Stimulated activated CD8-positive, alpha-beta memory T cell treated with anti-CD3 and anti-CD28 coated beads, Interleukin-7, amount 100 ng/mL, for 48 hours (primary cell): ENCODE measurements at regions not wholly inside any gene's neighbourhood (a gene's known extent, or its start where the extent isn't known, plus 50 kb on each side); places are given as distances from the start of the nearest gene placed in this dataset.
"Not testable (repeated sequence)": the region's sequence is repeated elsewhere in the genome, so short reads cannot be mapped to it uniquely, and the experiment has no call there.

Experiments
- DNase-seq, 2 donors: peaks; one replicate each; pipeline ENCODE4 v3.0.0-alpha.2; 2020; ENCODE audit warnings: low read depth in 1 of 2; ENCODE audit errors: extremely low read depth in 1 of 2

DNA sequence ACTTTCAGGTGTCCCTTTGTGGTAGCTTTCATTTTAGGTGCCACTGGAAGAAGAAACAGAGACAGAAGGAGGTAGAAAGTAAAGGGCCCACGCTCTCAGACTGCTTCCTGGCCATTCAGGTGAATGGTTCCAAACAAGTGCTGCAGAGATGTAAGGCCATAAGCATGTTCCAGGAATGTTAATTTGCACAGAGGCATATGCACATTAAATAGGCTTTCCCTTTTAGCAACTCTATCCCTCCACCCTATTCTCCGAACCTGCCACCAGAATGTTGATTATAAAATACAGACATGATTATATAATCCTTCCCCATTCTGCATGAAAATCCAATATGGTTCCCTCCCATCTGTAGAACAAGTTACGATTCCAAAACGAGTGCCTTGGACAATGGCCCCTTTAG lies 297.2 kb downstream of the C6orf118 start:
- DNase-seq = no peak

- DNase-seq = no peak
Observed at GRCh38 chr6:165010556-165011535, 298.6 kb downstream of the C6orf118 start.

- DNase-seq = no peak
Observed at GRCh38 chr6:165008971-165009370, 300.4 kb downstream of the C6orf118 start.

DNA sequence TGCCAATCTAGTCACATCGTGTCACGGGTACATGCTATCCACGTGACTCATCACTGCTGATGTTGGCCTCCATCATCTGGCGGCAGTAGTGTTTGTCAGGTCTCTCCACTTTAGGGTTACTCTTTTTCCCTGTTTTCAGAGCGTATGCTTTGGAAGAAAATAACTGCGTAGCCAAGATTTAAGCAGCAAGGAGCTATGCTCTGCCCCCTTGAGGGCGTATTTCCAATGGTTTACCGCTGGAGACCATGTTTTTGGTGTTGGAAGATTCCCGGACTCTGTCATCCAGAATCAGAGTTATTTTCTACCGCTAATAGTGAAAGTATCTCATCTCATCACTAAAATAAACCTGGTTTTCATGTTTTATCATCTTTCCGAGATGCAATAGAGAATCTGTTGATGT lies 306.5 kb downstream of the C6orf118 start:
- no peak for DNase-seq

GRCh38 chr6:165002358-165002757 lies 307.0 kb downstream of the C6orf118 start:
- no peak for DNase-seq

GRCh38 chr6:165001502-165002157 lies 307.8 kb downstream of the C6orf118 start:
- no peak for DNase-seq

- no peak for DNase-seq
Observed at GRCh38 chr6:164998297-164998696, 311.1 kb downstream of the C6orf118 start.

DNA sequence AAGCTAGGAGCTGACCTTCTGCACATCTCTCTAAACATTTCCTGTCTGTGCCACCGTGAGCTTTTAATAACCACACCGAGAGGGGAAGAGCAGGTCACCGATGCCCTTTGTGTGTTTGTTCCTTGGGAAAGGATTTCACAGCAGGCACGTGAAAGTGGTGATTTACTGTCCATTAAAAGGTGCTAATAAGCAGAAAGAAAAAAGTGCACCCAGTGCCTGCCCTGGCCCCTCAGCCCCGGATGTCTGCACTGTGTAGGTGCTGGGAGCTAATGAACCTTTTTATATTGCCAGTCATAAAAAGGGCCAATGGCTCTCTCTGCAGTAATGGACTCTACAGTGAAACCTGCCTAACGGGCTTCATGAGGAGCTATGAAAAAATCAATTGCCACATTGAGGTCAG lies 312.6 kb downstream of the C6orf118 start:
- no peak for DNase-seq

GRCh38 chr6:164991573-164991972 lies 317.8 kb downstream of the C6orf118 start:
- no peak for DNase-seq

DNA sequence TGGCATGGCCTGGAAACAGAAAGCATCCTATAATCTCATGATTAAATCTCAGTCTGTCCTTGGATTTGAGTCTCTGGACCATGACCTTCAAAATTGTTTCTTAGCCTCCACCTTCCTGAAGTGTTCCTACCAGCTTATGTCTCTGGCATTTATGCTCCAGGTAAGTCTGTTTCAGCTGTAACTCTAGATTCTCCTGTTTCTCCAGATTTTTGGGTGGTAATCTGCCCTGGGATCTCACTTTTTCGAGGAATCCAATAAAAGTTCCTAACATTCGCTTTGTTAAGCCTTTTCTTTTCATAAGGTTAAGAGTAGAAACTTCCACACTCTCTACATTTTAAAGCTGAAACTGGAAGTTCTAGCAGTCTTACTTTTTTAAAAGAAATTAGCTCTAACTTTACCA lies 318.5 kb downstream of the C6orf118 start:
- DNase-seq = no peak

DNA sequence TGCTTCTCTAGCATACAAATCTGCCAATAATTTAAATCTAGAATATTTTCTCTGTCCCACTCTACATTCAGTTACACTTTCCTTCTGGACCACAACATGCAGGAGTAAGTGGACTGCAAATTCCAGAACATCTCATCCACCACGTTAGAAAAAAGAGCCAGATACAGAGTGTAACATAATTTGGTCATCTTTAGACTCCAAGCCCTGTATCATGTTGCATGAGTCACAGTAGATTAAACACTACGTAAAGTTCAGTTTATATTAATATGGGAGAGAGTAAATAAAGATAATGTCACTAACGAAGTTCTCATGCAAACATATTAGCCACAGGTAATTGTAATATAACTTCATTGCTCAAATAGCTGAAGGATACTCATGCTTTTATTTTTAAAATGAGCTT lies 327.0 kb downstream of the C6orf118 start:
- DNase-seq = no peak

DNA sequence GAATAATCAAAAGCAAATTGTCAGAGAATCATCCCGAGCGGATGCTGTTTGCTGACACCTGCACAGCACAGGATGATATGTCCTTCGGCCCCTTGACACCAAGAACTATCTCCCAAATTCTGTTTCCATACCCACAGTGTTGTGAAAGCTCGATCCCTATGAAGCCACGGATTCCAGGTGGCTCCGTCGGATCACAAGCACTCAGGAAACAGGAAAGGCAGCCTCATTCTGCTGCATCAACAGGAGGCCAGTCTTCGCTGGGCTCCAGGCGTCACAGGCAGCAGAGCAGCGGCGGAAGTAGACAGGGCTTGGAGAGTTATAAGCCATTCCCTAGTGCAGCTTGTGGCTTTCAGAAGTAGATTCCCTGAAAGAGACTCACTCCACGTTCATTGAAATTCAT lies 342.3 kb downstream of the C6orf118 start:
- no peak for DNase-seq

DNA sequence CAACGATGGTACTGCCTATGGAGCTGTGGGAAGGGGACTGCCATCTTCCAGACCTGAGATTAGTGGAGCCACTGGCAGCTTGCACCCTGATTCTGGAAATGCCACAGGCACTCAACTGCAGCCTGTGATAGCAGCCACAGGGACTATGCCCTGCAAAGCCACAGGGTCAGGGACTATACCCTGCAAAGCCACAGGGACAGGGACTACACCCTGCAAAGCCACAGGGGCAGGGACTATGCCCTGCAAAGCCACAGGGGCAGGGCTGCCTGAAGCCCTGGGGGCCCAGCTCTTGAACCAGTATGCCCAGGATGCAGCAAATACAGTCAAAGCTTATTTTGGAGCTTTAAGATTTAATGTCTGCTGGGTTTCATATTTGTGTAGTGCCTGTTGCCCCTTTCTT lies 346.6 kb downstream of the C6orf118 start:
- no peak for DNase-seq

- DNase-seq = no peak
Observed at GRCh38 chr6:164947164-164947563, 362.2 kb downstream of the C6orf118 start.

DNA sequence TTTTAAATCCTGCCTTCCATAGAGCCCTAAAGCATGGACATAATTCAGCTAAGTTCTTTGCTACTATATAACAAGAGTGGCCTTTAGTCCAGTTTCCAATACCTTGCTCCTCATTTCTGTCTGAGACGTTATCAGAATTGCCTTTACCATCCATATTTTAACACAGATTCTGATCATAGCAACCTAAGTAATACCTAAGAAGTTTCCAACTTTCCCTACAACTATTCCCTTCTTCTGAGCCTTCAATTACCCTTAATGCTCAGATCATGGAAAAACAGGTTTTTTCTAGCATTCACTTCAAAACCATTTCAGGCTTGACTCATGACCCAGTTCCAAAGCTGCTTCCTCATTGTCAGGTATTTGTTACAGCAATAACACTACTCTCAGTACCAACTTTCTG lies 367.1 kb downstream of the C6orf118 start:
- no peak for DNase-seq

- not testable (repeated sequence) for DNase-seq
Observed at GRCh38 chr6:164933238-164933794, 376.1 kb downstream of the C6orf118 start.

DNA sequence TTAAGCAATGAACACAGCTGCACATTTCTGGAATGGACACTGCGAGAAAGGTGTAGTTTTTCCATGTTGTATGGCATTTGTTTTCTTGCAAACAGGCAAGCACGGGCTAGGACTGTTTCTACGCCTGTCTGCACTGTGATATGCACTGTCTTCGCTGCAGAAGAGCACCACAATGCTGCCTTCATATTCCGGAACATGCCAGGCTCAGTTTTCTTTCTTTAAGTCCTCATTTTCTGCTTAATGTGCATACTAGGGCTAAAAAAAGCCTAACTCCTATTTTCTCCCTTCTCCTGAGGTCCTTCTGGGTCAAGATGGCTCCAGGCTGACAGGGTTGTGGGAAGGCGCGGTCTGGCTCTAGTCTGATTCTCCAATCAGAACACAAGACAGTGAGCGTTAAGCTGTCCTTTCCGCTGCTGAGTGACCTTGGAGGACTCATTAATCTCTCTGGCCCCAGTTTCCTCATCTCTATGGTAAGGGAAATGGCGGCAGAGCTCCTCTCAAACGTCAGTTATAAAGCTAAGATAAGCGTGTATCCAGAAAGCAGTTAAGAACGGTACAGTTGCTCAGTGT lies 379.9 kb downstream of the C6orf118 start:
- no peak for DNase-seq

GRCh38 chr6:164928728-164929407 lies 380.5 kb downstream of the C6orf118 start:
- no peak for DNase-seq

DNA sequence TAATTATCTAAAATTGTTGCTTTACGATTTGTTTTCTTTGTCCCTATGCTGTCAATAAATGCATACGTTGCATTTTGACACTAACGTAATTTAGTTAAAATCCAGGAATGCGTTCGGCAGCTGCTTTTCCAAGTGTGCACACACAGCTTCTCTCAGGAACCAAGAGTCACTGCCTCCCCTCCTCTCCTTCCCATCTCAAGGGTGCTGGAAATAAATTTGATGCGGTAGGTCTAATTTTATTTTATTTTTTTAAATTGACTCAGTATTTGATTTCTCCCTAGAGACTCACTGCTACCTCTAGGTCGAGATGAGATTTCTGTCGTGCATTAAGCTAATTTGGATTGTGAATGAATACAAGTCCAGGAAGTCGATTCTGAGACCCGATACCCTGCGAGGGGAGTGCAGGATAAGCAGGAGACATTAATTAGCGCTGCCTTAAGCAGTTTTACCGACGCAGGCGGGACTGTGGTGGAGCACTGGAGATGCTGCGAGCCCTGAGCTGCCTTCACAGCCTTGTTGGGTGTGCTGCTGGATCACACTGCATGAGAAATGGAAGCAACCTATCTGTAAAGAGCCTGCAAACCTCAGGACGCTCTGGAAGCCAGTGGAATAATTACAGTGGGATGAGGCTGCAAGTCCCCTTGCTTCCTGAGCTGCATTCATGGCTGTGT lies 381.2 kb downstream of the C6orf118 start:
- DNase-seq = no peak

GRCh38 chr6:164927288-164928056 lies 381.9 kb downstream of the C6orf118 start:
- DNase-seq = peak; percentile 4 to 14
